Neural crest cell (in vitro differentiated cells): ENCODE measurements at regions not wholly inside any gene's neighbourhood (a gene's known extent, or its start where the extent isn't known, plus 50 kb on each side); places are given as distances from the start of the nearest gene placed in this dataset.
A peak's percentile ranks its signal among the peaks of the same experiment; 100 is the strongest.

Source experiments
- DNase-seq: peaks from one replicate; pipeline ENCODE4 v3.0.0; 2021; ENCODE audit warnings: low read depth, mixed read lengths, low spot score
- H3K27ac Mint-ChIP-seq: one replicate; pipeline ENCODE4 v1.8.0; 2021; ENCODE audit warnings: mild to moderate bottlenecking, mixed read lengths; ENCODE audit not compliant: unreplicated experiment
- H3K27me3 Mint-ChIP-seq: 2 replicates; pipeline ENCODE4 v1.8.0; 2021; ENCODE audit warnings: low read depth, mild to moderate bottlenecking, mixed read lengths
- H3K36me3 Mint-ChIP-seq: 2 replicates; pipeline ENCODE4 v1.8.0; 2021; ENCODE audit warnings: low read depth, mild to moderate bottlenecking, mixed read lengths
- H3K4me1 Mint-ChIP-seq: 2 replicates; pipeline ENCODE4 v1.8.0; 2021; ENCODE audit warnings: mixed read lengths
- H3K4me3 Mint-ChIP-seq: one replicate; pipeline ENCODE4 v1.8.0; 2021; ENCODE audit warnings: mild to moderate bottlenecking, mixed read lengths
- H3K9me3 Mint-ChIP-seq: 2 replicates; pipeline ENCODE4 v1.8.0; 2021; ENCODE audit warnings: mixed read lengths
- CTCF ChIP-seq: fragments of 200-600 bp; sonication (generic); conservative IDR thresholded peaks from 2 replicates; pipeline ENCODE4 v1.5.0; 2021; ENCODE audit warnings: antibody characterized with exemption, mild to moderate bottlenecking

DNA sequence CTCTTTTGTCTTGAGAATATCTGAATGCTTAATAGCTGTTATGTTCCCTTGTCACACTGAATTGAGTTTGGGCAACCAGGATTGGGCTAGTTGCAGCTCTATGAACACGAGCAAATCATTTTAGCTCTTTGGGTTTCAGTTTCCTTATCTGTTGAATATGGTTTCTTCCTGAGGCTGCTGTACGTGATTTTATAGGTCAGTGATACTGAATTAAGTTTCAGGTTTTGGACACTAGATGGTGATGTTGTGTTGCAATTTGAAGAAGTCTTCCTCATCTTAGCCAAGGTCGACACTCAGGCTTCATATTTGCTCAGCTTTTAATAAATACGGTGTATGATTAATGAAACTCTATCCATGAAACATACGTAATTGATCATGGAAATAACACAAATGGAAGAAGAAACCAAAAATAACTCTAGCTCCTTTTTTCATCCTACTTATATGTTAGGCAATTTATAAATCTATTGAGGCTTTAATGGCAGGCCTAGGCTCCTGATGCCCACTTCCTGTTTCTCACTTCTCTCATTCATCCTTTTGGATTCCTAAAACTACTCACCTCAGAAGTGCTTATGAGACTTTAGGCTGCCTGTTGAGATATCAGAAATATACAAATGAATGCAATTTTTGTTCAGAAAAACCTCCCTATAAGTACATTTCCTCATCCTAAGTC lies 354.1 kb upstream of the MAP3K7 start:
- Mint-ChIP-seq H3K27ac (no peak overlapping the region), H3K36me3 (no peaks in the 10 kb centered on the region), H3K4me3 (no peak overlapping the region), H3K9me3 (no peaks in the 10 kb centered on the region), H3K27me3 (no peaks in the 10 kb centered on the region), H3K4me1 (peaks cover 16% of the 10 kb centered on the region)
- DNase-seq = no peak
- TF ChIP-seq CTCF = peak; percentile 80

- no peaks in the 10 kb centered on the region for H3K27me3 Mint-ChIP-seq
- no peaks in the 10 kb centered on the region for H3K36me3 Mint-ChIP-seq
- TF ChIP-seq CTCF = no peak
- DNase-seq = no peak
- H3K27ac Mint-ChIP-seq = no peak overlapping the region
- peaks cover 16% of the 10 kb centered on the region for H3K4me1 Mint-ChIP-seq
- H3K9me3 Mint-ChIP-seq = peaks cover 3% of the 10 kb centered on the region
- H3K4me3 Mint-ChIP-seq = no peak overlapping the region
Measured at GRCh38 chr6:90939906-90940305, 353.0 kb upstream of the MAP3K7 start.

DNA sequence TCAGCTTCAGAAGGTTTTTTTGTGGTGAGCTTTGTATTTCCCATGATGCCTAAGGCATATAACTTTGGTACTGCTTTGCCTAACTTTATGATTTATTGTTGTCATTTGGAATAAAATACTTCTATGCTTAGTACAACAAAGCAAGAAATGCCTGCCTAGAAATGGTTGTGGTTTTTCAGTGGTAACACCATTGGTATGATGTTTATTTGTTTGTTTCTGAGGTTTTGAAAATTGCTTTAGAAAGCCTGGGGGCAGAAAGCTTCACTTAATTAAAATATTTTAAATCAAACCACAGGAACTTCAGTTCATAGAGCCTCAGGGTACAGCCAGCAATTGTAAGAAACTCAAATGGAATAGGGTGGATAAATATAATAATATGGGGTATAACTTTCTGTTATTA lies 351.2 kb upstream of the MAP3K7 start:
- TF ChIP-seq CTCF = no peak
- no peak for DNase-seq
- H3K9me3 Mint-ChIP-seq = peaks cover 3% of the 10 kb centered on the region
- H3K27me3 Mint-ChIP-seq = no peaks in the 10 kb centered on the region
- H3K36me3 Mint-ChIP-seq = no peaks in the 10 kb centered on the region
- peaks cover 11% of the 10 kb centered on the region for H3K4me1 Mint-ChIP-seq
- no peak overlapping the region for H3K4me3 Mint-ChIP-seq
- no peak overlapping the region for H3K27ac Mint-ChIP-seq

DNA sequence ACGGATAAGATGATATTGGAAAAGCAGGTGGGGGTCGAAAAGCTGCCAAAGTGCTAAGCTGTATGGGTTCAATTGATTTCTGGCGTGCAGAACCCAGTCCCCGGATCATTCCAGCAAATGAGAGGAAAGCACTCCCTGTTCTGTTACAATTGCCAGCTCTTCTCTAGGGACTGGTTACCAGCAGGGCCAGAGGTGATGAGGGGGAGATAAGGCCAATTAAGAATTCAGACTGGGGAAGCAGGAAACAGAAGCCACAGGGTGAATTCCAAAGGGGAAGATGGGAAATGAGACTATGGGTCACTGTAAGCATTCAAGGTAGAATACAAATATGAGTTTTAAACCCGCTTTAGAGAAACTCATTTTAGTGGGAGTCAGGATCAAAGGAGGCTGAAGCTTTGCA lies 349.4 kb upstream of the MAP3K7 start:
- H3K27me3 Mint-ChIP-seq = peaks cover 3% of the 10 kb centered on the region
- H3K4me3 Mint-ChIP-seq = no peak overlapping the region
- H3K9me3 Mint-ChIP-seq = peaks cover 3% of the 10 kb centered on the region
- no peaks in the 10 kb centered on the region for H3K4me1 Mint-ChIP-seq
- no peaks in the 10 kb centered on the region for H3K36me3 Mint-ChIP-seq
- no peak overlapping the region for H3K27ac Mint-ChIP-seq
- DNase-seq = no peak
- no peak for TF ChIP-seq CTCF

GRCh38 chr6:90934966-90935365 lies 348.1 kb upstream of the MAP3K7 start:
- DNase-seq = no peak
- TF ChIP-seq CTCF = no peak
- Mint-ChIP-seq H3K9me3 (peaks cover 3% of the 10 kb centered on the region), H3K27ac (no peak overlapping the region), H3K4me3 (no peak overlapping the region), H3K27me3 (peaks cover 5% of the 10 kb centered on the region), H3K4me1 (no peaks in the 10 kb centered on the region), H3K36me3 (no peaks in the 10 kb centered on the region)
